NOMO-1 treated with DMSO at 0.1 percent for 48 hours (cell line): ENCODE measurements at regions not wholly inside any gene's neighbourhood (a gene's known extent, or its start where the extent isn't known, plus 50 kb on each side); places are given as distances from the start of the nearest gene placed in this dataset.

Experiments used
- DNase-seq: peaks from one replicate; lab custom pipeline; 2025; ENCODE audit not compliant: unreplicated experiment; lab: John Stamatoyannopoulos, UW

- DNase-seq = peak; percentile 10
Measured at GRCh38 chr1:108082738-108083562, 117.2 kb downstream of the SLC25A24 start.

DNA sequence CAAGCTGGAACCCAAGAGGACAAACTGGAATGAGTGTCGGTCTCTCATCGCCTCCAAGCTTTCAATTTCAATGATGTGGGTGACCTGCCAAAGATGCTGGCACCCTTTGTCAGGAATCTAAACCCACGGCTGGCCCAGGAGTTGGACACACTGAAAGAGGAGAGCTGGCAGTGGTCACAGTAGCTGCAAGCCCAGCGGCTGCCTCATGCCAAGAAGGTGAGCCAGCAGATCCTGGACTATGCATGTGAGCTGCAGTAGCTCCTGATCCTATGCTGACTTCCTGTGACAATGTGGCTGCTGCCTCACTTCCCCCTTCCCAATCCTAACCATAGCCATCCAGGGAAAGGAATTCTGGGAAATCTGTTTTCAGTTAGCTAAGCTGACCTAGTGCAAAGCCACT is 117.0 kb upstream of the VAV3 start:
- no peak for DNase-seq

- DNase-seq = no peak
Measured at GRCh38 chr1:108080448-108080847, 115.5 kb upstream of the VAV3 start.

- DNase-seq = no peak
Measured at GRCh38 chr1:108079440-108080025, 114.6 kb upstream of the VAV3 start.

GRCh38 chr1:108077991-108078390 is 113.0 kb upstream of the VAV3 start:
- DNase-seq = peak; percentile 9

DNA sequence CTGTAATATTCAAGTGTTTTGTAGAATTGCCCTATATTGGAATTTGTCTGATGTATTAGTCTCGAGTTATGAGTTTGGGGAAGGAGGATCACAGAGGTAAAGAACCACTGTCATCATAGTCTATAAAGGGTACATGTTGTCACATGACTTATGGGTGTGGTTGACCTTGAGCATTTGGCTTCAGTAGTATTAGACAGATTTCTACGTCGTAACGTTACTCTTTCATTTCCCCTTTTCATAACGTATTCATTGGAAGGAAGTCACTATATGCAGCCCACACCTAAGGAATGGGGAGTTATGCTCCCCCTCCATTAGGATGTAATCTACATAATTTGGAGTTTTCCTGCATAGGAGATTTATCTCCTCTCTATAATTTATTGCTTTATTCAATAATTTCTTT is 110.1 kb upstream of the VAV3 start:
- DNase-seq = peak; percentile 97

GRCh38 chr1:108072776-108073175 is 107.8 kb upstream of the VAV3 start:
- peak; percentile 38 for DNase-seq

DNA sequence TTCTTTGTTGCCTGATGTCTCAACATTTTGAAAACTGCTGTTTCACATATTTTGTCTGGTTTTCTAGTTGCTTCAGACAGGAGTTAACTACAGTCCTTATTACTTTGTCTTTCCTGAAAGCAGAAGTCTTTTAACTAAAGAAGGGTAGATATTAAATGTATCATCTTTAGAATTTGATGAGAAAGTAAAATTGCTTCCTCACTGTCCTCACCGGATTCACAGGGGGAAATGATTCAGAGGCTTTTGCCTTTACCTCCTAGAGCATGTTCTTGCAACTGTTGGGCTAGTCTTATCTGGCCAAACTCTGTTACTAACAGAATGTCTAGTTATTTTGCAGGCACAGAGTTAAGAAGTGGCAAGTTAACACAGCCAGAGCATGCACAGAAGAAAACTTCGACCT is 107.2 kb upstream of the VAV3 start:
- DNase-seq = peak; percentile 82

DNA sequence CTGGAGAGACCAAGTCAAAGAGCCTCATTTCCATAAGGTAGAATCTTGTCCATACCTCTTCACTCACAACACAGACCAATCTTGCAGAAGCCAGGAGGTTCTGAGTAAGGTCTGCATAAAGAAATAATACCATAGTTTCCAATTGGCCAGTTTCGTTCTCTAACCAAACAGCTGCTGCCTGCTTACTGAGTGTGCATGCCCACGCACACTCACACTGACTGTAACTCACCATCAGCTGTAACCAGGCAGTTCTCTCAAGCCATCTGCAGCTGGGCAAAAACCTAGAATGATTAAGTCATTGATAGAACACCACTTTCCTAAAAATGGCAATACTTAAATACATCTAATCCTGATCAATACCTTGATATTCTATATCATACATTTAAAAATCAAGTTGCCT is 106.6 kb upstream of the VAV3 start:
- DNase-seq = no peak

GRCh38 chr1:108070662-108071061 is 105.7 kb upstream of the VAV3 start:
- peak; percentile 50 for DNase-seq

- DNase-seq = no peak
Measured at GRCh38 chr1:108067884-108068540, 103.0 kb upstream of the VAV3 start.

GRCh38 chr1:108066808-108067207 is 101.8 kb upstream of the VAV3 start:
- no peak for DNase-seq

GRCh38 chr1:108064255-108064654 is 99.3 kb upstream of the VAV3 start:
- DNase-seq = no peak

DNA sequence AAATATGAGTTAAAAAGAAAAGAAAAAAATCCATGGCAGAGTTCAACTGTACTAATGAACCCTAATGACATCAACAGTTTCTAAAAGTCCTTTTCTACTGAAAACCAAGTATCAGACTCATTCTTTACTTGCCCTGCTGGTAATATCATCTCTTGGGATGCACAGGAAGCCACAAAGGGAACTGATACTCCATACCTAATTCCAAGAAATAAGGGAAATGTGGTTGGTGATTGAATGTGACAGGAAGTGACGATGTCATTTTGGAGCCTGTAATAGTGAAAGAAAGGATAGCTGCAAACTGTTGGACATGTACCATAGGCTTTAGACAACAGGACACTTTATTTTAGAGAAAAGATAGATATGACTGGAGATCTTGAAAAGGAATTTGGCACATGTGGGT is 98.7 kb upstream of the VAV3 start:
- DNase-seq = peak; percentile 61

- DNase-seq = no peak
Measured at GRCh38 chr1:108059945-108060344, 95.0 kb upstream of the VAV3 start.

DNA sequence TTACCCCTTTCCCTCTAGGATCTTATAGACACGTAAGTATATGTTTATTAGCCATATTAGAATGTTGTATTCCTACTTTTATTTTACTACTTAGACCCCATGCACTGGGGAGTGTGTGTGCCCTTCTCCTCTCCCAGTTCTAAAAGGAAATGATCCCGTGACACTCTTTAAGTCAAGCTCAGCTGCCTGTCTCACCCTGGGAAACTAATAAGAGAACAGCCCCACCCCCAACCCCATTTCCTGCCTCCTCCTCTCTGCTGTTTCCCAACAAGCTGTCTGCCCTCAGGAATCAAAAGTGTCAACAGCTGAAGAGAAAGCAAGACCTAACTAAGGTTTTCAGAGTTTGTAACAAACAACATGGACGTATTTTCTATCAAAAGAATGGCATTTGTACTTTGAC is 92.6 kb upstream of the VAV3 start:
- DNase-seq = peak; percentile 32

DNA sequence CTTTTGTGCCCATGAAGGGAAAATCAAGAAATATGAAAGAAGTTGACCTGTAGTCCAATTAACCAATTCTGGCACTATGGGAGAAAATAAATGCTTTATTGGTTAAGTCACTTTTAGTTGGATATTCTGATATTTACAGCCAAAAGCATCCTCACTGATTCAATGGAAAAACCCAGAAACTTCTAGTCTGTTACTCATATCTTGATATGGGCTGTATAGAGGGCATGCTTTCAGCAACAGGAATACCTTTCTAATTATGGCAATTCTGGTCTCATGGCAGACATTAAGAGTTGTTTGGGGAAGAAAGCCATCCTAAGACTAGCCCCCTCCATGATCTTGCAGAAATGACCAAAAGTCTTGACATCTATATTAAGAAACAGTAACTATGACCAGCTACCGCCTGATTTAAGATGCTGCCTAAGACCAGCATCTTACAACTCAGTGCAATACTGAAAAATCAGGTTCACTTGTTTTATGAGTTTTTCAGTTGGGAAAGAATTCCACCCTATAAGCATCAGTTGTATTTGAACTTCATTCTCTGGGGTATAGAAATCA is 91.5 kb upstream of the VAV3 start:
- DNase-seq = no peak

DNA sequence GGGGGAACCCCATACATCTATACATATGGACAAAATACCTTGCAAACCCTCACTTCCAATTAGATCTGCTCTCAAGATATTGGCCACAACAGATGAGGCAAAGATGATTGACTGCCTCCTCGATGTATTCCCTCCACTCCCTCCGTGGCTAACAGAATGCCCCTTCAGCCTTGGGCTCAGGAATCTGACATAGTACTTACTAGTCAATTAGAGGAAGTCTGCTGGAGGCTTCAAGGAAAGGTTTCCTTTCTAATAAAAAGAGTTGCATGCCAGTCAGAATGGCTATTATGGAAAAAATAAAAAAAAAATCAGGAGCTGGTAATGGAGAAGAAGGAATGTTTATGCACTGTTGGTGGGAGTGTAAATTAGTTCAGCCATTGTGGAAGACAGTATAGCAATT is 90.4 kb upstream of the VAV3 start:
- DNase-seq = no peak

- no peak for DNase-seq
Measured at GRCh38 chr1:108054396-108054795, 89.4 kb upstream of the VAV3 start.

- no peak for DNase-seq
Measured at GRCh38 chr1:108053270-108054013, 88.5 kb upstream of the VAV3 start.
